Tibial nerve (tissue), 4 donors: ENCODE measurements at regions not wholly inside any gene's neighbourhood (a gene's known extent, or its start where the extent isn't known, plus 50 kb on each side); places are given as distances from the start of the nearest gene placed in this dataset.

Source experiments
- CTCF ChIP-seq, 5 experiments: fragments of 200-600 bp in 3 of 5; fragments of 450-650 bp in 2 of 5; sonication (generic) in 3 of 5; IDR thresholded peaks; one replicate each; pipeline ENCODE4 v1.5.1; 2016 to 2019; ENCODE audit warnings: antibody characterized with exemption in 5 of 5, mild to moderate bottlenecking in 3 of 5, moderate library complexity in 2 of 5
- EP300 ChIP-seq, 2 donors: sonication (generic); formaldehyde crosslinking; IDR thresholded peaks; one replicate each; pipeline ENCODE4 v1.6.1; 2017; ENCODE audit warnings: antibody characterized with exemption in 2 of 2, mild to moderate bottlenecking in 1 of 2
- POLR2A ChIP-seq, 2 donors: fragments of 450-650 bp; IDR thresholded peaks; one replicate each; pipeline ENCODE4 v1.6.1; 2017; ENCODE audit warnings: antibody characterized with exemption in 2 of 2, mild to moderate bottlenecking in 2 of 2, moderate library complexity in 2 of 2

- TF ChIP-seq POLR2A (IDR thresholded peaks at IDR 0.05) (no peak), CTCF (IDR thresholded peaks at IDR 0.05) (no peak), EP300 (IDR thresholded peaks at IDR 0.05) (no peak)
Observed at GRCh38 chr6:115708850-115709249, 351.8 kb downstream of the FRK start.
